IMR-90 (cell line): ENCODE measurements at regions not wholly inside any gene's neighbourhood (a gene's known extent, or its start where the extent isn't known, plus 50 kb on each side); places are given as distances from the start of the nearest gene placed in this dataset.
"Not testable (repeated sequence)": the region's sequence is repeated elsewhere in the genome, so short reads cannot be mapped to it uniquely, and the experiment has no call there.

Experiments used
- ATAC-seq: fragments of 200-7000 bp; cut with Tn5 transposase; 2 replicates; pipeline ENCODE4 v1.9.1; 2020; ENCODE audit warnings: low read depth, mild to moderate bottlenecking, moderate library complexity
- BruUV-seq: library from RNA; stranded (reverse); fragments of 400-500 nt; replicated peaks from 2 replicates; lab custom pipeline; 2021; lab: Mats Ljungman, UMichigan
- CTCF ChIA-PET: fragments of 300-600 bp; formaldehyde crosslinking; extraction: SDS; loops from one replicate; lab custom pipeline; 2021; ENCODE audit warnings: antibody characterized with exemption; lab: Yijun Ruan, JAX
- POLR2A ChIA-PET: fragments of 300-600 bp; sonication (Branson Sonifier 250); formaldehyde crosslinking; loops from one replicate; lab custom pipeline; 2022; ENCODE audit warnings: antibody characterized with exemption; ENCODE audit not compliant: unreplicated experiment; lab: Charles Lee
- DNase-seq: peaks from one replicate; pipeline ENCODE4 v3.0.0; 2013
- H2AFZ ChIP-seq: replicated peaks from 2 replicates; pipeline ENCODE3; 2013; ENCODE audit warnings: low read length, mild to moderate bottlenecking; ENCODE audit not compliant: poor library complexity
- H2AK5ac ChIP-seq: 2 replicates; pipeline ENCODE4 v1.6.1; 2013; ENCODE audit warnings: low read depth, low read length, inconsistent platforms
- H2AK9ac ChIP-seq: replicated peaks from 2 replicates; pipeline ENCODE3; 2013; ENCODE audit warnings: mild to moderate bottlenecking, low read depth, low read length, moderate library complexity; ENCODE audit not compliant: poor library complexity
- H2BK120ac ChIP-seq: 2 replicates; pipeline ENCODE4 v1.6.1; 2013; ENCODE audit warnings: low read depth, low read length, inconsistent platforms
- H2BK15ac ChIP-seq: 3 replicates; pipeline ENCODE4 v1.6.1; 2013; ENCODE audit warnings: low read depth, low read length, inconsistent platforms
- H2BK20ac ChIP-seq: 2 replicates; pipeline ENCODE4 v1.6.1; 2013; ENCODE audit warnings: low read depth, mild to moderate bottlenecking, inconsistent platforms, low read length, moderate library complexity
- H2BK5ac ChIP-seq: 2 replicates; pipeline ENCODE4 v1.6.1; 2013; ENCODE audit warnings: mild to moderate bottlenecking, low read depth, low read length, inconsistent platforms; ENCODE audit not compliant: poor library complexity, severe bottlenecking
- H3K14ac ChIP-seq: replicated peaks from 2 replicates; pipeline ENCODE4 v1.6.1; 2013; ENCODE audit warnings: low read depth, low read length, inconsistent platforms
- H3K18ac ChIP-seq: 2 replicates; pipeline ENCODE4 v1.6.1; 2013; ENCODE audit warnings: low read depth, low read length, control low read depth
- H3K23ac ChIP-seq: 2 replicates; pipeline ENCODE4 v1.6.1; 2013; ENCODE audit warnings: low read depth, low read length, inconsistent platforms
- H3K27ac ChIP-seq: 2 replicates; pipeline ENCODE4 v1.5.1; 2013; ENCODE audit warnings: mild to moderate bottlenecking, control low read depth, low read length; ENCODE audit not compliant: insufficient read depth
- H3K27me3 ChIP-seq: 2 replicates; pipeline ENCODE4 v1.6.1; 2013; ENCODE audit warnings: low read length; ENCODE audit not compliant: control insufficient read depth, insufficient read depth
- H3K36me3 ChIP-seq: 2 replicates; pipeline ENCODE4 v1.6.1; 2013; ENCODE audit warnings: low read length, mixed read lengths; ENCODE audit not compliant: control insufficient read depth, insufficient read depth
- H3K4ac ChIP-seq: 2 replicates; pipeline ENCODE4 v1.6.1; 2013; ENCODE audit warnings: low read depth, low read length, inconsistent platforms
- H3K4me1 ChIP-seq: 2 replicates; pipeline ENCODE4 v1.6.1; 2013; ENCODE audit warnings: low read length, mixed read lengths; ENCODE audit not compliant: control insufficient read depth, insufficient read depth
- H3K4me2 ChIP-seq: 2 replicates; pipeline ENCODE4 v1.6.1; 2013; ENCODE audit warnings: low read depth, mild to moderate bottlenecking, control low read depth, low read length, moderate library complexity
- H3K4me3 ChIP-seq: 2 replicates; pipeline ENCODE4 v1.5.1; 2013; ENCODE audit warnings: low read depth, mild to moderate bottlenecking, control low read depth, low read length, moderate library complexity; ENCODE audit not compliant: insufficient read depth
- H3K56ac ChIP-seq: 2 replicates; pipeline ENCODE4 v1.6.1; 2013; ENCODE audit warnings: low read length, inconsistent platforms; ENCODE audit not compliant: insufficient read depth; ENCODE audit errors: extremely low read depth
- H3K79me1 ChIP-seq, 2 experiments: 2 replicates each; pipeline ENCODE4 v1.6.1; 2013; ENCODE audit warnings: low read length in 2 of 2, inconsistent platforms in 1 of 2, low read depth in 1 of 2
- H3K9ac ChIP-seq: 2 replicates; pipeline ENCODE4 v1.6.1; 2013; ENCODE audit warnings: low read depth, low read length, control low read depth
- H3K9me1 ChIP-seq: 2 replicates; pipeline ENCODE4 v1.6.1; 2013; ENCODE audit warnings: low read length, inconsistent platforms; ENCODE audit not compliant: insufficient read depth
- H3K9me3 ChIP-seq: 2 replicates; pipeline ENCODE4 v1.6.1; 2013; ENCODE audit warnings: low read length; ENCODE audit not compliant: control insufficient read depth, insufficient read depth
- H4K20me1 ChIP-seq: 2 replicates; pipeline ENCODE4 v1.6.1; 2013; ENCODE audit warnings: low read length, inconsistent platforms; ENCODE audit not compliant: insufficient read depth
- H4K5ac ChIP-seq: 2 replicates; pipeline ENCODE4 v1.6.1; 2013; ENCODE audit warnings: mild to moderate bottlenecking, low read depth, low read length, control low read depth
- H4K8ac ChIP-seq, 2 experiments: 2 replicates each; pipeline ENCODE4 v1.6.1; 2013; ENCODE audit warnings: low read depth in 2 of 2, low read length in 2 of 2, control low read depth in 1 of 2, inconsistent platforms in 1 of 2
- H4K91ac ChIP-seq: 2 replicates; pipeline ENCODE4 v1.6.1; 2013; ENCODE audit warnings: low read depth, low read length, inconsistent platforms; ENCODE audit not compliant: insufficient read depth
- WGBS, 2 experiments: methylation state at CpG; one replicate each; pipeline versions ENCODE4 v1.1.5 to v1.1.7; 2013; ENCODE audit warnings: missing lambda C conversion rate in 2 of 2; ENCODE audit not compliant: insufficient read length in 1 of 2; ENCODE audit errors: extremely low coverage in 2 of 2; 5-methylcytosine and 5-hydroxymethylcytosine counted together
- dilution Hi-C: fragments of 300-500 bp; cut with HindIII; formaldehyde crosslinking; loops from one replicate; pipeline ENCODE4 v1.14.3; 2018; ENCODE audit warnings: low sequenced_read_pairs; ENCODE audit not compliant: unreplicated experiment
- in situ Hi-C: fragments of 300-500 bp; cut with MboI; formaldehyde crosslinking; loops from 3 replicates; pipeline ENCODE4 v1.14.3; 2019; ENCODE audit warnings: low sequenced_read_pairs, inconsistent platforms, mixed read lengths
- intact Hi-C: fragments of 100-400 bp; cut with micrococcal nuclease; formaldehyde crosslinking; loops from 2 replicates; pipeline ENCODE4 v1.10.0; 2022

DNA sequence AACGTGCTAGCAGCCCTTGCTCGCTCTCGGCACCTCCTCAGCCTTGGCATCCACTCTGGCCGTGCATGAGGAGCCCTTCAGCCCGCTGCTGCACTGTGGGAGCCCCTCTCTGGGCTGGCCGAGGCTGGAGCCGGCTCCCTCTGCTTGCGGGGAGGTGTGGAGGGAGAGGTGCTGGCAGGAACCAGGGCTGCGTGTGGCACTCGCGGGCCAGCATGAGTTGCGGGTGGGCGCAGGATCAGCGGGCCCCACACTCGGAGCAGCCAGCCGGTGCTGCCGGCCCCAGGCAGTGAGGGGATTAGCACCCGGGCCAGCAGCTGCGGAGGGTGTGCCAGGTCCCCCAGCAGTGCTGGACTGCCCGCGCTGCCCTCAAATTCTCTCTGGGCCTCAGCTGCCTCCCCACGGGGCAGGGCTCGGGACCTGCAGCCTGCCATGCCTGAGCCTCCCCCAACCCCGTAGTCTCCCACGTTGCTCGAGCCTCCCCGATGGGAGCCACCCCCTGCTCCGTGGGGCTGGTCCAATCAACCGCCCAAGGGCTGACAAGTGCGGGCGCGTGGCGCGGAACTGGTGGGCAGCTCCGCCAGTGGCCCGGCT, 1743.4 kb upstream of the CELF4 start:
- H2AK5ac ChIP-seq, H4K5ac ChIP-seq, H2AFZ ChIP-seq, H2BK120ac ChIP-seq, H2BK15ac ChIP-seq, H2BK5ac ChIP-seq, H3K27me3 ChIP-seq, H3K9me3 ChIP-seq, BruUV-seq, H2AK9ac ChIP-seq, DNase-seq, dilution Hi-C loops, H3K79me1 ChIP-seq, H3K23ac ChIP-seq, H3K9ac ChIP-seq, H3K27ac ChIP-seq, H3K14ac ChIP-seq, CTCF ChIA-PET, H3K4ac ChIP-seq, H4K91ac ChIP-seq, H3K4me3 ChIP-seq, in situ Hi-C loops, H3K36me3 ChIP-seq, H3K18ac ChIP-seq, H3K4me2 ChIP-seq, H3K56ac ChIP-seq, H4K8ac ChIP-seq, H2BK20ac ChIP-seq, H3K4me1 ChIP-seq, H3K9me1 ChIP-seq, H4K20me1 ChIP-seq, intact Hi-C loops, ATAC-seq: not testable (repeated sequence)
- 94% methylated on average over 18 of the region's 36 CpGs; no CpG with 5 or more reads in 1 of the 2 experiments for WGBS, 2 experiments
- POLR2A ChIA-PET: interaction anchor here (0.6 kb wide), 1 partner anchor 118 kb away, joined by 4 read pairs; no protein-coding TSS in a partner anchor
